ENCODE measurements at regions not wholly inside any gene's neighbourhood (a gene's known extent, or its start where the extent isn't known, plus 50 kb on each side); places are given as distances from the start of the nearest gene placed in this dataset.

DNA sequence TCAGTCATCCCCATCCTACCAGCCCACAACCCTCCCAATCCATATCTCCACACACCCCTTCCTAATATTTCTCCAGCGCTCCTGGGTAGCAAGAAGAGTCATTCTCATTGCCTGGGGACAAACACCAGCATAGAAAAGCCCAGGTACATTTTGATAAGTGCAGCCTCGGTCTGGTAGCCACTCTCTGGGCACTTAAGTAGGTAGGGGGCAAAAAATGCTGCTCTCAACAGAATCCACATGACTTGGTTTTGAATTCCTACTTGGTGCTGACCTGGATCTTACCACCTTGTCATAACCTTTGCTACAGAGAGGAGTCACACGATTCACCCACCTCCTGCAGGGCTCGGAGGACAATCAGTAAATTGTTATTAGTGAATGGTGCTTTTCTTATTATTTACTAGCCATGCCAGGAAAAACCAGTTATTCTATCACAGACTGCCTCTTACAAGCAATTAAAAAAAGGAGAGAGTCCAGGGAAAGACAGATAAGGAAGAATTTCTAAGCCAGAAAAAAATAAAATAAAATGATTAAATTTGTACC lies 249.1 kb downstream of the LY86 start:
- H3K4me3 ChIP-seq (ENCODE audit: low read depth, low read length) = no peak overlapping the region
- TF ChIP-seq, protein P1, sequence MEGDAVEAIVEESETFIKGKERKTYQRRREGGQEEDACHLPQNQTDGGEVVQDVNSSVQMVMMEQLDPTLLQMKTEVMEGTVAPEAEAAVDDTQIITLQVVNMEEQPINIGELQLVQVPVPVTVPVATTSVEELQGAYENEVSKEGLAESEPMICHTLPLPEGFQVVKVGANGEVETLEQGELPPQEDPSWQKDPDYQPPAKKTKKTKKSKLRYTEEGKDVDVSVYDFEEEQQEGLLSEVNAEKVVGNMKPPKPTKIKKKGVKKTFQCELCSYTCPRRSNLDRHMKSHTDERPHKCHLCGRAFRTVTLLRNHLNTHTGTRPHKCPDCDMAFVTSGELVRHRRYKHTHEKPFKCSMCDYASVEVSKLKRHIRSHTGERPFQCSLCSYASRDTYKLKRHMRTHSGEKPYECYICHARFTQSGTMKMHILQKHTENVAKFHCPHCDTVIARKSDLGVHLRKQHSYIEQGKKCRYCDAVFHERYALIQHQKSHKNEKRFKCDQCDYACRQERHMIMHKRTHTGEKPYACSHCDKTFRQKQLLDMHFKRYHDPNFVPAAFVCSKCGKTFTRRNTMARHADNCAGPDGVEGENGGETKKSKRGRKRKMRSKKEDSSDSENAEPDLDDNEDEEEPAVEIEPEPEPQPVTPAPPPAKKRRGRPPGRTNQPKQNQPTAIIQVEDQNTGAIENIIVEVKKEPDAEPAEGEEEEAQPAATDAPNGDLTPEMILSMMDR (conservative IDR thresholded peaks at IDR 0.05; ENCODE audit: low read depth, low read length) = no peak
- no peak for DNase-seq (ENCODE audit: low read depth)

DNA sequence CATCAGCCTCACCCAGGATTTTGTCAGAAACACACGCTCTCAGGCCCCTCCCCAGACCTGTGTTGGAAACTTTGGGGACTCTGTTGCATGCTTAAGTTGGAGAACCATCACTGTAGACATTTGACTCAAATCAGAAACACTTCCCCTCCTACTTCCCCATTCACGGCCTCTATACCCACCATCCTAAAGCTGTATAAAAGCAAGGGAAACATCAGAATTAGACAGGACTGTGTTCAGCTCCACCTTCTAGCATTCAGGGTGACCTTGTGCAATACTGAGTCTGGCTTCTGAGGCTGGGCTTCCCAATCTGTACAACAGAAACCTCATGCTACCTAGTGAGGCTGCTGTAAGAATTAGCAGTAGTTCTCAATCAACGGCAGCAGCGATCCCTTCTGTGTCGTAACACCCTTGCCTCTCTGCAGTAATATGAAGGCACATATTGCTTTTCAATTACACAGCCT lies 252.3 kb downstream of the LY86 start:
- no peak for DNase-seq (ENCODE audit: low read depth)
- TF ChIP-seq, protein P1 (conservative IDR thresholded peaks at IDR 0.05; ENCODE audit: low read depth, low read length) = no peak
- H3K4me3 ChIP-seq (ENCODE audit: low read depth, low read length) = no peak overlapping the region

DNA sequence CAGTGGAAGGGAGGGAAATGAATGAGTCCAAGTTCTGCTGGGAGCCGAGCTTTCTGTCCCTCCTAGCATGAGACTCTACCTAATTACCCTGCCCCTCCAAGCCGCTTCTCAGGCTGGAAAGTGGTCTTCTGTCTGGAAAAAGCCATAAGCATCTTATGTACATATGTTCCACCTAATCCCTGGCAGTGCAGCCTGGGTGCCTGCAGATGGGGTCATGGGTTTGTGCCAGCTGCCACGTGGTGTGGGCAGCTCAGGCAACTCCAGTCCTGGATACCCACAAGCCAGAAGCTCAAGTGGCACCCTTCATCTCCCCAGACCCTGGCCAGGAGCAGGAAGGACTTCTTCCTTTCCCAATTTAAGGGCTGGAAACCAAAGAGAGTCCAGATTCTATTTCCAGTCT lies 253.1 kb downstream of the LY86 start:
- no peak overlapping the region for H3K4me3 ChIP-seq (ENCODE audit: low read depth, low read length)
- no peak for DNase-seq (ENCODE audit: low read depth)
- TF ChIP-seq, protein P1 (conservative IDR thresholded peaks at IDR 0.05; ENCODE audit: low read depth, low read length) = no peak

DNA sequence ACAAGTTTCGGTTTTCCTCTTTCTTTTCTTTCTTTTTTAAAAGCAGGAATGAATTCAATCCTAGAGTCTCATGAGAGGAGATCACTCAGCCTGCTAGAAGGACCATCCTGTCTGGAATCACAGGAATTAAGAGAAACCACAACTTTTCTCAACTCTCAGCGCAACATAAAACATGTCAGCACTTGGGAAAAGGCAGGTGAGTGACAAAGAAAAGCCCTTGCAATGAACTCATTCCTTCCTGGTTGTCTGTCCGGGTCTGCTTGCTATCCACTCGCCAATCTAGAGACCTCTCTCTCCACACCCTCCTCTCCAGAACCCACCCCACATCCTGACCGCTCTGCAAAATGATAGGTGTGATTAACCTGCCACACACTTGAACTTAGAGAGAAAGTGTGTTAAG lies 253.8 kb downstream of the LY86 start:
- TF ChIP-seq, protein P1 (conservative IDR thresholded peaks at IDR 0.05; ENCODE audit: low read depth, low read length) = no peak
- H3K4me3 ChIP-seq (ENCODE audit: low read depth, low read length) = no peak overlapping the region
- no peak for DNase-seq (ENCODE audit: low read depth)

DNA sequence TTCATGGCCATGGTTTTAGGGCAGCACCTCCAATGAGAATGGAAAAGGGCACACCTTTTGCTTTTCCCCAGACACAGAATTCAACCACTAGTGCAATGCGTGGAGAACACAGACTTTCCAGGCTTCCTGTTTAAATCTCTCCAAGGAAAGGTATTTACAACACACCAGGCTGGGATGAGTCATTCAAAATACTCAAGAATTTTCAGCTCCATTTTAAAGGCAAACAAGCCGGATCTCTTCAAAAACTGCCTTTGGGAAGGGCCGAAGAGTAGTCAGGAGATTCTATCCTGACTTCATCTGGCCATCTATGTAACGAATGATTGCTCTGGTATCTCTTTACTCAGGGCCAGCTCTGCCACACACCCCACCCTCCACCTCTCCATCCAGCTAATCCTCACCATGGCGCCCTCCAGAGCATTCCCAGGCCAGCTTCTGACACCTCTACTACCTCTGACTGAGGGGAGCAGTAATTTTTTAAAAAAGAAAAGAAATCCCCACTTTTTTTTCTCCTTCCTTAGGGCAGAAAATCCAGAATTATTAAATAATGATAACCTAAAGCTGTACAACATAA lies 254.6 kb downstream of the LY86 start:
- no peak overlapping the region for H3K4me3 ChIP-seq (ENCODE audit: low read depth, low read length)
- TF ChIP-seq, protein P1 (conservative IDR thresholded peaks at IDR 0.05; ENCODE audit: low read depth, low read length) = peak; percentile 21
- no peak for DNase-seq (ENCODE audit: low read depth)

DNA sequence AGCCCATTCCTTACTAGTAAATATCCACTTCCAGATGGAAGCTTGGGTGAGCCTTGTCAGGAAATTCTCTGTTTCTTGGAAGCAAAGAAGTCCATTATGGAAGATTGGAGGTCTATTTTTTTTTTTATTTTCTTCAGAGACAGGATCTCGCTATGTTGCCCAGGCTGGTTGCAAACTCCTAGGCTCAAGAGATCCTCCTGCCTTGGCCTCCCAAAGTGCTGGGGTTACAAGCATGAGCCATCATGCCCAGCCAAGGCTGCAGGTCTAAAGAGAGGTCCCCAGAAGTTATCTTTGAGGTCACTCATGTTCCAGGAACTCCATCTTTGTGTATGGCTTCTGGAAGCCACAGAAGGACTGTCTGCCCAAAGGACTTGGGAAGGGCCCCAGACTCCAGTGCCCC lies 255.3 kb downstream of the LY86 start:
- TF ChIP-seq, protein P1 (conservative IDR thresholded peaks at IDR 0.05; ENCODE audit: low read depth, low read length) = no peak
- H3K4me3 ChIP-seq (ENCODE audit: low read depth, low read length) = no peak overlapping the region
- no peak for DNase-seq (ENCODE audit: low read depth)

DNA sequence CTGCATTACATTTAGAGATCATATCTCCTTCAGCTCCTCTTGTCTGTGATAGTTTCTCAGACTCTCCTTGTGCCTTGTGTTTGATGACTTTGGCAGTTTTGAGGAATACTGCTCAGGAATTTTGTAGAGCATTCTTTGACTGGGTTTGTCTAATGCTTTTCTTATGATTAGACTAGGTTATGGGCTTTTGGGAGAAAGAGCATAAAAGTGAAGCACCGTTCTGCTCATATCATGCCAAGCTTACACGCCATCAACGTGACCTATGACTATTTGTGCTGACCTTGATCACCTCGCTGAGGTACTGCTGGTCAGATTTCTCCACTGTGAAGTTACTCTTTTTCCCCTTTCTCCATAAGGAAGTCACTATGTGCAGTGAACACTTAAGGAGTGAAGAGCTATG lies 256.0 kb downstream of the LY86 start:
- H3K4me3 ChIP-seq (ENCODE audit: low read depth, low read length) = no peak overlapping the region
- no peak for DNase-seq (ENCODE audit: low read depth)
- TF ChIP-seq, protein P1 (conservative IDR thresholded peaks at IDR 0.05; ENCODE audit: low read depth, low read length) = no peak

Measured in epithelial cell of proximal tubule (primary cell).